H9 (cell line): ENCODE measurements at regions not wholly inside any gene's neighbourhood (a gene's known extent, or its start where the extent isn't known, plus 50 kb on each side); places are given as distances from the start of the nearest gene placed in this dataset.

ENCODE experiments used
- DNase-seq: peaks from one replicate; pipeline ENCODE4 v3.0.0-alpha.2; 2017
- H2AFZ ChIP-seq: one replicate; pipeline ENCODE4 v1.6.1; 2013; ENCODE audit warnings: mild to moderate bottlenecking, low read length, control low read depth, moderate library complexity
- H2AK5ac ChIP-seq: 2 replicates; pipeline ENCODE4 v1.6.1; 2013; ENCODE audit warnings: low read length, control low read depth, mixed read lengths; ENCODE audit not compliant: insufficient read length
- H2BK120ac ChIP-seq: one replicate; pipeline ENCODE4 v1.6.1; 2013; ENCODE audit warnings: low read depth, mild to moderate bottlenecking, low read length, control low read depth, inconsistent platforms; ENCODE audit not compliant: poor library complexity, severe bottlenecking
- H2BK12ac ChIP-seq: 2 replicates; pipeline ENCODE4 v1.6.1; 2013; ENCODE audit warnings: low read length, control low read depth, mixed read lengths, low read depth; ENCODE audit not compliant: insufficient read length
- H2BK15ac ChIP-seq: 2 replicates; pipeline ENCODE4 v1.6.1; 2013; ENCODE audit warnings: low read depth, low read length, control low read depth
- H2BK20ac ChIP-seq: one replicate; pipeline ENCODE4 v1.6.1; 2013; ENCODE audit warnings: low read depth, mild to moderate bottlenecking, low read length, control low read depth, inconsistent platforms; ENCODE audit not compliant: poor library complexity, severe bottlenecking
- H2BK5ac ChIP-seq: 2 replicates; pipeline ENCODE4 v1.6.1; 2013; ENCODE audit warnings: low read length, control low read depth, mixed read lengths; ENCODE audit not compliant: insufficient read length
- H3K14ac ChIP-seq: 2 replicates; pipeline ENCODE4 v1.6.1; 2013; ENCODE audit warnings: low read length, control low read depth; ENCODE audit not compliant: insufficient read depth
- H3K18ac ChIP-seq: 2 replicates; pipeline ENCODE4 v1.6.1; 2013; ENCODE audit warnings: low read depth, mild to moderate bottlenecking, mixed read lengths, low read length, control low read depth; ENCODE audit not compliant: insufficient read length
- H3K23ac ChIP-seq: 2 replicates; pipeline ENCODE4 v1.6.1; 2013; ENCODE audit warnings: low read length, control low read depth, mixed read lengths, low read depth; ENCODE audit not compliant: insufficient read length
- H3K23me2 ChIP-seq: 2 replicates; pipeline ENCODE4 v1.6.1; 2013; ENCODE audit warnings: low read depth, mild to moderate bottlenecking, mixed read lengths, low read length, control low read depth; ENCODE audit not compliant: insufficient read length, poor library complexity, severe bottlenecking
- H3K27ac ChIP-seq: 2 replicates; pipeline ENCODE4 v1.5.1; 2013; ENCODE audit warnings: low read length, control low read depth, mixed read lengths, low read depth; ENCODE audit not compliant: insufficient read length
- H3K27me3 ChIP-seq: 2 replicates; pipeline ENCODE4 v1.6.1; 2013; ENCODE audit warnings: low read length, control low read depth, inconsistent platforms; ENCODE audit not compliant: insufficient read depth
- H3K4ac ChIP-seq: 2 replicates; pipeline ENCODE4 v1.6.1; 2013; ENCODE audit warnings: low read depth, mild to moderate bottlenecking, control low read depth, inconsistent platforms, low read length, moderate library complexity
- H3K4me1 ChIP-seq: 2 replicates; pipeline ENCODE4 v1.6.1; 2013; ENCODE audit warnings: low read length, control low read depth, inconsistent platforms; ENCODE audit not compliant: insufficient read depth
- H3K4me2 ChIP-seq: 2 replicates; pipeline ENCODE4 v1.6.1; 2013; ENCODE audit warnings: low read length, control low read depth, mixed read lengths; ENCODE audit not compliant: insufficient read length, insufficient read depth
- H3K56ac ChIP-seq: 2 replicates; pipeline ENCODE4 v1.6.1; 2013; ENCODE audit warnings: low read depth, mild to moderate bottlenecking, mixed read lengths, low read length, control low read depth; ENCODE audit not compliant: insufficient read length
- H3K79me1 ChIP-seq: 2 replicates; pipeline ENCODE4 v1.6.1; 2013; ENCODE audit warnings: low read depth, mild to moderate bottlenecking, moderate library complexity, low read length, control low read depth, inconsistent platforms; ENCODE audit not compliant: insufficient read depth, poor library complexity, severe bottlenecking
- H3K79me2 ChIP-seq: 2 replicates; pipeline ENCODE4 v1.6.1; 2013; ENCODE audit warnings: low read length, control low read depth, inconsistent platforms; ENCODE audit not compliant: insufficient read depth
- H3K9ac ChIP-seq: 2 replicates; pipeline ENCODE4 v1.6.1; 2013; ENCODE audit warnings: low read length, control low read depth, mixed read lengths; ENCODE audit not compliant: insufficient read length; ENCODE audit errors: extremely low read depth
- H3K9me3 ChIP-seq: one replicate; pipeline ENCODE4 v1.6.1; 2013; ENCODE audit warnings: low read depth, low read length, inconsistent platforms; ENCODE audit not compliant: control insufficient read depth
- H3T11ph ChIP-seq: one replicate; pipeline ENCODE4 v1.6.1; 2013; ENCODE audit warnings: mild to moderate bottlenecking, low read length, control low read depth, inconsistent platforms
- H4K20me1 ChIP-seq: one replicate; pipeline ENCODE4 v1.6.1; 2013; ENCODE audit not compliant: control insufficient read depth, insufficient read length, insufficient read depth
- H4K5ac ChIP-seq: 2 replicates; pipeline ENCODE4 v1.6.1; 2013; ENCODE audit warnings: low read depth, mild to moderate bottlenecking, mixed read lengths, low read length, control low read depth; ENCODE audit not compliant: insufficient read length
- H4K8ac ChIP-seq: replicated peaks from 2 replicates; pipeline ENCODE4 v1.6.1; 2013; ENCODE audit warnings: low read length, control low read depth, mixed read lengths, low read depth; ENCODE audit not compliant: insufficient read length
- H4K91ac ChIP-seq: 2 replicates; pipeline ENCODE4 v1.6.1; 2013; ENCODE audit warnings: low read depth, mild to moderate bottlenecking, moderate library complexity, mixed read lengths, low read length, control low read depth; ENCODE audit not compliant: insufficient read length
- H3K27ac Mint-ChIP-seq, 3 experiments: 2 replicates in 2 of 3; 3 replicates in 1 of 3; pipeline ENCODE4 v1.8.0; 2020 to 2021; ENCODE audit warnings: mixed read lengths in 3 of 3, mild to moderate bottlenecking in 1 of 3, moderate library complexity in 1 of 3
- H3K27me3 Mint-ChIP-seq: 2 replicates; pipeline ENCODE4 v1.8.0; 2021; ENCODE audit warnings: low read depth, mild to moderate bottlenecking, moderate library complexity, mixed read lengths
- H3K36me3 Mint-ChIP-seq, 3 experiments: 2 replicates in 2 of 3; 3 replicates in 1 of 3; pipeline ENCODE4 v1.8.0; 2020 to 2021; ENCODE audit warnings: low read depth in 3 of 3, mixed read lengths in 3 of 3; ENCODE audit not compliant: insufficient read depth in 1 of 3
- H3K4me1 Mint-ChIP-seq, 2 experiments: 2 replicates each; pipeline ENCODE4 v1.8.0; 2020; ENCODE audit warnings: mixed read lengths in 2 of 2
- H3K4me3 Mint-ChIP-seq, 2 experiments: 2 replicates in 1 of 2; 3 replicates in 1 of 2; pipeline ENCODE4 v1.8.0; 2020 to 2021; ENCODE audit warnings: mild to moderate bottlenecking in 2 of 2, mixed read lengths in 2 of 2, moderate library complexity in 1 of 2
- H3K9me3 Mint-ChIP-seq, 2 experiments: 2 replicates in 1 of 2; 3 replicates in 1 of 2; pipeline ENCODE4 v1.8.0; 2020; ENCODE audit warnings: mild to moderate bottlenecking in 2 of 2, mixed read lengths in 2 of 2, moderate library complexity in 1 of 2
- WGBS: extraction: QIAGEN DNeasy Blood & Tissue Kit; methylation state at CpG from one replicate; pipeline ENCODE4 v1.1.7; 2013; ENCODE audit warnings: missing lambda C conversion rate, low lambda C conversion rate, mixed read lengths; ENCODE audit not compliant: insufficient read length; ENCODE audit errors: extremely low coverage; 5-methylcytosine and 5-hydroxymethylcytosine counted together
- TF ChIP-seq, protein P1 (sequence below): fragments of 200-600 bp; sonication (generic); conservative IDR thresholded peaks from 3 replicates; pipeline ENCODE4 v1.8.0; 2021; ENCODE audit warnings: antibody characterized with exemption, mild to moderate bottlenecking

DNA sequence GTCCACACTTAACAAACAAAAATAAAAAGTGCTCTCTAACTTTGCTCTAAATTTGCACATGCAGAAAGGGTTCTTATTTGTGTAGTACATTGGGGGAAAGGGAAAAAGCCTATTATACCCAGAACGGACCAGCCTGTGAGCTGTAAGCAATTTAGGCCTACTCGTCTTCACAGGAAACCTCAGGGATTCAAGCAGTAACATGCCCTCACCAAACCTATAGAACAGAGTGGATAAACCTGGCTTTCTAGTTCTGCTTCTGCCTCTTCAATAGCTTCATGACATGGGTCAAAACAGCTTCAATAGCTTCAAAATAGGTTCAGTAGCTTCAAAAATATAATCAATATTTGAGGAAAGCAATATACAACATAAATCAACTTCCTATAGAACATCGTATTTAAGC lies 163.7 kb downstream of the ARL4A start:
- no peaks in the 10 kb centered on the region for H3K79me1 ChIP-seq

More for the DNA sequence above, 163.7 kb downstream of the ARL4A start:
- WGBS: no CpG with 5 or more reads among the region's 3 CpGs
- H3K27ac ChIP-seq: no peak overlapping the region
- H3K56ac ChIP-seq: no peak overlapping the region
- H3K79me2 ChIP-seq: no peaks in the 10 kb centered on the region
- no peak overlapping the region for H3T11ph ChIP-seq
- H3K4me2 ChIP-seq: no peak overlapping the region
- H2BK12ac ChIP-seq: no peak overlapping the region
- no peak for DNase-seq
- no peak overlapping the region for H4K8ac ChIP-seq
- H3K4me1 ChIP-seq: no peaks in the 10 kb centered on the region
- no peaks in the 10 kb centered on the region for H3K23me2 ChIP-seq
- Mint-ChIP-seq H3K36me3 (peaks cover 3 to 18% (median 4%) of the 10 kb centered on the region in 3 experiments), H3K27ac (no peak overlapping the region; a peak in 1 of 7 replicates), H3K9me3 (peaks cover 17% of the 10 kb centered on the region in 2 experiments), H3K27me3 (no peaks in the 10 kb centered on the region), H3K4me3 (no peak overlapping the region), H3K4me1 (no peaks in the 10 kb centered on the region)
- H2BK20ac ChIP-seq: no peak overlapping the region
- no peak overlapping the region for H2AK5ac ChIP-seq
- no peaks in the 10 kb centered on the region for H3K27me3 ChIP-seq
- no peak overlapping the region for H3K23ac ChIP-seq
- no peak overlapping the region for H3K9ac ChIP-seq
- TF ChIP-seq, protein P1, sequence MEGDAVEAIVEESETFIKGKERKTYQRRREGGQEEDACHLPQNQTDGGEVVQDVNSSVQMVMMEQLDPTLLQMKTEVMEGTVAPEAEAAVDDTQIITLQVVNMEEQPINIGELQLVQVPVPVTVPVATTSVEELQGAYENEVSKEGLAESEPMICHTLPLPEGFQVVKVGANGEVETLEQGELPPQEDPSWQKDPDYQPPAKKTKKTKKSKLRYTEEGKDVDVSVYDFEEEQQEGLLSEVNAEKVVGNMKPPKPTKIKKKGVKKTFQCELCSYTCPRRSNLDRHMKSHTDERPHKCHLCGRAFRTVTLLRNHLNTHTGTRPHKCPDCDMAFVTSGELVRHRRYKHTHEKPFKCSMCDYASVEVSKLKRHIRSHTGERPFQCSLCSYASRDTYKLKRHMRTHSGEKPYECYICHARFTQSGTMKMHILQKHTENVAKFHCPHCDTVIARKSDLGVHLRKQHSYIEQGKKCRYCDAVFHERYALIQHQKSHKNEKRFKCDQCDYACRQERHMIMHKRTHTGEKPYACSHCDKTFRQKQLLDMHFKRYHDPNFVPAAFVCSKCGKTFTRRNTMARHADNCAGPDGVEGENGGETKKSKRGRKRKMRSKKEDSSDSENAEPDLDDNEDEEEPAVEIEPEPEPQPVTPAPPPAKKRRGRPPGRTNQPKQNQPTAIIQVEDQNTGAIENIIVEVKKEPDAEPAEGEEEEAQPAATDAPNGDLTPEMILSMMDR: no peak
- no peak overlapping the region for H2BK15ac ChIP-seq
- no peak overlapping the region for H2BK5ac ChIP-seq
- no peak overlapping the region for H4K5ac ChIP-seq
- no peak overlapping the region for H3K14ac ChIP-seq
- H3K4ac ChIP-seq: no peak overlapping the region
- no peak overlapping the region for H4K91ac ChIP-seq
- H3K18ac ChIP-seq: no peak overlapping the region
- no peaks in the 10 kb centered on the region for H4K20me1 ChIP-seq
- no peaks in the 10 kb centered on the region for H3K9me3 ChIP-seq
- no peak overlapping the region for H2BK120ac ChIP-seq
- H2AFZ ChIP-seq: no peak overlapping the region
